Small intestine (tissue), 7 donors: ENCODE measurements at regions not wholly inside any gene's neighbourhood (a gene's known extent, or its start where the extent isn't known, plus 50 kb on each side); places are given as distances from the start of the nearest gene placed in this dataset.

Experiments used
- DNase-seq, 2 donors: peaks; one replicate each; pipeline versions ENCODE4 v3.0.0 to v3.0.0-alpha.2; 2013
- FAIRE-seq: peaks from 2 replicates; lab custom pipeline; 2012; peaks lifted over from hg19 to GRCh38; lab: Jason Lieb, UNC
- H3K27ac ChIP-seq, 3 donors: one replicate each; pipeline ENCODE4 v1.5.1; 2013; ENCODE audit warnings: low read length in 2 of 3, mild to moderate bottlenecking in 2 of 3, control low read depth in 1 of 3, inconsistent platforms in 1 of 3, low read depth in 1 of 3, moderate library complexity in 1 of 3
- H3K27me3 ChIP-seq, 3 donors: one replicate each; pipeline ENCODE4 v1.6.1; 2013; ENCODE audit warnings: low read length in 3 of 3, inconsistent platforms in 1 of 3; ENCODE audit not compliant: control insufficient read depth in 3 of 3, insufficient read depth in 3 of 3
- H3K36me3 ChIP-seq, 3 donors: one replicate each; pipeline ENCODE4 v1.6.1; 2013; ENCODE audit warnings: low read length in 3 of 3, inconsistent platforms in 1 of 3, low read depth in 1 of 3, mild to moderate bottlenecking in 1 of 3, moderate library complexity in 1 of 3; ENCODE audit not compliant: control insufficient read depth in 3 of 3, insufficient read depth in 2 of 3
- H3K4me1 ChIP-seq, 3 donors: one replicate each; pipeline ENCODE4 v1.6.1; 2013; ENCODE audit warnings: low read length in 2 of 3, inconsistent platforms in 1 of 3, low read depth in 1 of 3, mild to moderate bottlenecking in 1 of 3, moderate library complexity in 1 of 3; ENCODE audit not compliant: control insufficient read depth in 3 of 3, insufficient read depth in 2 of 3
- H3K4me3 ChIP-seq, 3 donors: one replicate each; pipeline ENCODE4 v1.5.1; 2013; ENCODE audit warnings: low read length in 3 of 3, control low read depth in 1 of 3, inconsistent platforms in 1 of 3, low read depth in 1 of 3, mild to moderate bottlenecking in 1 of 3, moderate library complexity in 1 of 3
- H3K9me3 ChIP-seq, 2 donors: one replicate each; pipeline ENCODE4 v1.6.1; 2013; ENCODE audit warnings: low read depth in 1 of 2, low read length in 1 of 2; ENCODE audit not compliant: control insufficient read depth in 2 of 2, insufficient read depth in 1 of 2
- WGBS, 3 donors: extraction: QIAGEN DNeasy Blood & Tissue Kit; methylation state at CpG; one replicate each; pipeline ENCODE4 v1.1.7; 2013; 5-methylcytosine and 5-hydroxymethylcytosine counted together
- donor health status: healthy with polysubstance abuse.
- donor health status: control.
- donor health status: control.
- donor health status: Bipolar disorder and iron deficiency.
- donor health status: healthy.

DNA sequence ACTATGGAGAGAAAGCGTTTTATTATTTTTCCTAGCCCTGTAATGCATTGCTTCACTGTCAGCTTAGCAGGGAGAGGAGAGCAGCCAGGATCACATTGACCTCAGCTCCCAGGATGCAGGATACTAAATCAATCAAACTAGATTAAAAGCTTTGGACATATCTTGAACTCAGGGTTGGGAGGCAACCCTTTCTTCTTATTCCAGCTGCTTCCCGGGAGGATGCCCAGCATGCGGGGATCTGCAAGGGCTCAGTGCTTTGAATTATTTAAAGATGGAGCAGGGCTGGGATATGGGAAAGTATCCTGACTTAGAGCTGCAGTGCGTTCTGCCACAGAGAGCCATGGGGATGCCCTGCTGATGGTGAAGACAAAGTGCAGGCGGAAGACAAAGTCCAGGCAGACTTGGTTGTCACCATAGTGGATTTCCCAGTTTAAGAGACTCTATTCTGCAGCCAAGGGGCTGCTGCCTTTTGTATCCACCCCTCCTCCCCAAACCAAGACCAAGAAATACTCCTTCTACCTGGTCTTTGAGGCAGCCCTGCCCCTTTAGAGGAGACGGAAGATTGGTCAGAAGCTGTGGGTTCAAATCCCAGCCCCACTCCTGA, 1035.0 kb downstream of the TBC1D22A start:
- FAIRE-seq, result no peak
- H3K4me3 ChIP-seq, result no peak overlapping the region
- no peaks in the 10 kb centered on the region for H3K36me3 ChIP-seq
- 75 to 84% (median 82%) methylated on average over 6 of the region's 6 CpGs for WGBS, 3 donors
- no peaks in the 10 kb centered on the region for H3K9me3 ChIP-seq
- H3K4me1 ChIP-seq, result no peaks in the 10 kb centered on the region
- no peaks in the 10 kb centered on the region for H3K27me3 ChIP-seq
- no peak for DNase-seq
- no peak overlapping the region for H3K27ac ChIP-seq

DNA sequence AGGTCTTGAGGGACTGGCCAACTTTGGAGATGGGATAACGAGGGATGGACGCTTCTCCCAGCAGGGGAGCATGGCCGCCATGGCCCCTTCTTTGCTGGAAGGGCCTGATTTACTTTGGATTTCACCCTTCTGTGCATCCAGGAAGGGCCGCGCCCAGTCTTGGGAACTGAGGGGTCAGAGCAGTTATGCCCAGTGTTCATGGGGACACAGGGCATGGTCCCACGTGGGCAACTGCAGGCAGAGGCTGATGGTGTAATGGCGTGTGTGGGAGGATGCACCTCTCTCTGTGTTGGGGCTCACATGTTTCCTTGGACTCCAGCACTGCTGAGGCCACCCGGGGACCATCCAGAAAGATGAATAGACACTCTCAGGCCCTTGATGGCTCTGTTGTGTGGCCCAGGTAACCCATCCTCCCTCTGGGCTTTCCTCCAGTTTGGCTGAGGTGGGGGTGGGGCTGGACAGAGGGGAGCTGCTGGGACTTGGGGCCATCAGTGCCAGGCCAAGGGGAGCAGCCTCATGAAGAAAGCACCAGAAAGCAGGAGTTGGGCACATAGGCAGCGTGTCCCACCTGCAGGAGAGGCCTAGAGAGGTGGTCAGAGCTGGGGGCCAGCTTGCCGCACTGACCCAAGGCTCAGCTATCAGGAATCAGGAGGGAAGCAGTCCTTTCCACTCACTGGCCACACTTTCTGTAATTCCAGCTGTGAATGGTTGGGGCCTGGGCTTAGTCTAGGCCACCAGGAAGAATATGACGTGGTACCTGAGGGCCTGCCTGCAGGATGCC, 1033.9 kb downstream of the TBC1D22A start:
- H3K27ac ChIP-seq, result no peak overlapping the region
- H3K27me3 ChIP-seq, result no peaks in the 10 kb centered on the region
- H3K36me3 ChIP-seq, result no peaks in the 10 kb centered on the region
- 84 to 87% (median 85%) methylated on average over 11 of the region's 11 CpGs for WGBS, 3 donors
- DNase-seq (no peak), FAIRE-seq (no peak)
- no peak overlapping the region for H3K4me3 ChIP-seq
- H3K4me1 ChIP-seq, result no peaks in the 10 kb centered on the region
- no peaks in the 10 kb centered on the region for H3K9me3 ChIP-seq

GRCh38 chr22:47795477-47796127, 1033.2 kb downstream of the TBC1D22A start:
- DNase-seq (no peak), FAIRE-seq (no peak)
- Histone ChIP-seq H3K9me3 (no peaks in the 10 kb centered on the region), H3K4me1 (no peaks in the 10 kb centered on the region), H3K27me3 (no peaks in the 10 kb centered on the region), H3K36me3 (no peaks in the 10 kb centered on the region), H3K4me3 (no peak overlapping the region), H3K27ac (no peak overlapping the region)
- 76 to 84% (median 83%) methylated on average over 10 of the region's 10 CpGs for whole genome bisulfite sequencing, 3 donors

DNA sequence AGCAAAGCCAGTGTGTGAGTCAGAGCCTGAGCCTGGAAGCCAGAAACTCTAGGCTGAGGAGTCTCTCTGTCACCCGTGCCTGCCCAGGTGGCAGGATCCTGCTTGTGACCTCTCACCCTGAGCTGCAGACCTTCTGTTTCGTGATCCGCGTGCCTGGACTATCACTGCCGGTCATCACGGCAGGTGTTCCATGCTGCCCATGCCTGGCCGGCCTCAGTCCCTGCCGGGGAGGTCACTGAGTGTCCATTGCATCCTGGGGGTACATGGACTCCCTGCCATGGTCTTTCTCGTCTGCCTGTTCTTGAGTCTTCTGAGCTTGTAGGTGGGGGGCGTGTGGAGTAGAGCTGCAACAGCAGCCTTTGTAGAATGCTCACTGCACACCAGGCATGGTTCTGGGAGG, 1032.4 kb downstream of the TBC1D22A start:
- no peaks in the 10 kb centered on the region for H3K36me3 ChIP-seq
- WGBS, 3 donors, result 81 to 88% (median 83%) methylated on average over 9 to 10 of the region's 10 CpGs
- no peak overlapping the region for H3K27ac ChIP-seq
- FAIRE-seq, result no peak
- DNase-seq, result no peak
- H3K4me1 ChIP-seq, result no peaks in the 10 kb centered on the region
- H3K9me3 ChIP-seq, result no peaks in the 10 kb centered on the region
- no peaks in the 10 kb centered on the region for H3K27me3 ChIP-seq
- H3K4me3 ChIP-seq, result no peak overlapping the region

DNA sequence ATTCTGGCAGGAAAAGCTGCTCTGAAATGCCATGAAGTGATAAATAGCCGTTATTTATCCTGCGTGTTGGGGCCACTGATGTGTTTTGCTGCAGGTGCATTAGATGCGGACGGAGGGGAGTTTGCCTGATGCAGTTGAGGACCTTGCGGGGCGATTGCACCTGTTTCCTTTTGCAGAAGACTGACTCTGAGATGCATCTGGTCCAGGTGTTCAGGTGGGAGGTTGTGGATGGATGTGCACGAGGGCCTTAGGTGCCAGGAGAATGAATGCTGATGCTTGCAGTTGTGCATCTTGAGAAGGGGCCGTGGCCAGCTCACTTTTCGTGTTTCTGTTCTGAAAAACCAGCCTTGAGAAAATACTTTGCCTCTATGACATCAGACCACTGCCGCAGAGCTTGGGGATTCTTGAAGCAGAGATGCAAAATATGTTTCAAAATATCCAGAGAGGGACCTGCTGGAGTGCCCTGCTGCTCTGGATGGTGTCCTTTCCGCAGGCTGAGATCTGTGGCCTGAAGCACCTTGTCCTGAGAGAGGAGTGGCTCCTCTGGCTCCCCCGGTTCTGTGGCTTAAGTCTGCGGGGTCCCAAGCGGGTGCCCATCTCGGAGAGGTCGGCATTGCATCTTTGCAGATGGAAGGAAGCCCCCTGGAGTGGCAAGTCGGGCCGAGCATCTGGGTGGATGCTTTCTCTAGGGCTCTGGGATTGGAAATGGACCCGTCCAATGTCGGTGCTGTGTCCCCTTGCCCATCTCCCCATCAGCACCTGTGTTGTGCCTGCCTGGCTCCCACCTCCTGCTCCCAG, 1031.1 kb downstream of the TBC1D22A start:
- H3K27me3 ChIP-seq, result no peaks in the 10 kb centered on the region
- WGBS, 3 donors, result 77 to 87% (median 83%) methylated on average over 20 of the region's 20 CpGs
- no peaks in the 10 kb centered on the region for H3K9me3 ChIP-seq
- FAIRE-seq (no peak), DNase-seq (no peak)
- no peak overlapping the region for H3K27ac ChIP-seq
- no peaks in the 10 kb centered on the region for H3K4me1 ChIP-seq
- H3K36me3 ChIP-seq, result no peaks in the 10 kb centered on the region
- H3K4me3 ChIP-seq, result no peak overlapping the region

- WGBS, 3 donors, result 44 to 68% (median 55%) methylated on average over 3 of the region's 3 CpGs
- DNase-seq, result no peak
- no peak overlapping the region for H3K4me3 ChIP-seq
- FAIRE-seq, result no peak
- no peaks in the 10 kb centered on the region for H3K4me1 ChIP-seq
- no peaks in the 10 kb centered on the region for H3K36me3 ChIP-seq
- peaks cover 0 to 7% of the 10 kb centered on the region in 2 donors for H3K9me3 ChIP-seq
- H3K27me3 ChIP-seq, result no peaks in the 10 kb centered on the region
- H3K27ac ChIP-seq, result no peak overlapping the region
Measured at GRCh38 chr22:47789171-47789570, 1026.7 kb downstream of the TBC1D22A start.

GRCh38 chr22:47788461-47788860, 1026.0 kb downstream of the TBC1D22A start:
- no peaks in the 10 kb centered on the region for H3K4me1 ChIP-seq
- peaks cover 0 to 7% of the 10 kb centered on the region in 2 donors for H3K9me3 ChIP-seq
- 79 to 83% (median 83%) methylated on average over 11 of the region's 11 CpGs for WGBS, 3 donors
- no peak for DNase-seq
- no peak for FAIRE-seq
- no peak overlapping the region for H3K27ac ChIP-seq
- H3K36me3 ChIP-seq, result no peaks in the 10 kb centered on the region
- no peaks in the 10 kb centered on the region for H3K27me3 ChIP-seq
- no peak overlapping the region for H3K4me3 ChIP-seq
